ENCODE measurements at regions not wholly inside any gene's neighbourhood (a gene's known extent, or its start where the extent isn't known, plus 50 kb on each side); places are given as distances from the start of the nearest gene placed in this dataset.
"Not testable (repeated sequence)": the region's sequence is repeated elsewhere in the genome, so short reads cannot be mapped to it uniquely, and the experiment has no call there.

DNA sequence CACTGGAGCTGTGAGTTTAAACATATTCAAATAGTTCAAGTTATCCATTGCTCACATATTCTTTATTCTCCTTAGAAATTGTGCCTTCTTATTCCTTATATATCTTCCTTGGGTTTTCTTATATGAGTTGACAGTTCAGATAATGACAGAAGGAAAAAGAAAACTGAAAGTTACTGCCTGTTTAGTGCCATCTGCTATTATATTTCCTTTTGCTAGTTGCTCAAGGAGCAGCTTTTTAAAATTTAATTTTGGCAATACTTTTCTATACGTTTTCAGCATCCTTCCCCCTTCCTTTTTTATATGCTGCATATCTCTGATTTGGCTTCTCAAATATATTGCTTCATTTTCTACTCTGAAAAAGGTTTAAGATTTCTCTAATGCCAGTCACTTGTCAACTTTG lies 903.1 kb upstream of the SPRY2 start:
- DNase-seq (ENCODE audit: low read depth, low spot score) = no peak
- no peak overlapping the region for H3K27ac ChIP-seq
- H3K9ac ChIP-seq (ENCODE audit: insufficient read length) = no peak overlapping the region
- H3K9me3 ChIP-seq (ENCODE audit: low read depth, low read length) = no peaks in the 10 kb centered on the region
- H3K4me3 ChIP-seq = no peak overlapping the region
- no peaks in the 10 kb centered on the region for H3K36me3 ChIP-seq (ENCODE audit: insufficient read depth, low read length)
- TF ChIP-seq FOXP2 (optimal IDR thresholded peaks at IDR 0.05; ENCODE audit: control extremely low read depth, extremely low read length, insufficient read depth) = no peak
- TF ChIP-seq EZH2 (IDR thresholded peaks at IDR 0.05) = no peak
- TF ChIP-seq POLR2AphosphoS5 (IDR thresholded peaks at IDR 0.05; ENCODE audit: borderline replicate concordance, low read depth, low read length) = no peak

DNA sequence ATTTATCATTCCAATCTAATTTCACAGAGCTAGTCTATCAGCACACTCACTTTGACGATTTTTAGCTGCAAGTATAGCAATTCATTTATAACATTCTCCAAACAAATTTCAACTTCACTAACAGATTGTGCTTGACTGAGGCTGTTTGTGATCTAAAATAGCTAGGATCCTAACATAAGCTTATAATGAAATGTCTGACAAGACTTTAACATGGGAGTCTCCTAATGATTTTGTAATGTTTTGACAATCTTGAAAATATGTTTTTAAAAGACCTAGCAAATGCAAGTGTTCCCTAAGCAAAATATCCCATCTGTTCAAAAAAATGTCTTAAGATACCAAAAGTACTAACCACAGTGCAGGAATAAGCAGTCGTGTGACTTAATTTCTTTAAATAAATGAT lies 889.5 kb upstream of the SPRY2 start:
- TF ChIP-seq EZH2 (IDR thresholded peaks at IDR 0.05) = no peak
- TF ChIP-seq FOXP2 (optimal IDR thresholded peaks at IDR 0.05; ENCODE audit: control extremely low read depth, extremely low read length, insufficient read depth) = no peak
- TF ChIP-seq POLR2AphosphoS5 (IDR thresholded peaks at IDR 0.05; ENCODE audit: borderline replicate concordance, low read depth, low read length) = no peak
- H3K4me3 ChIP-seq = no peak overlapping the region
- no peaks in the 10 kb centered on the region for H3K36me3 ChIP-seq (ENCODE audit: insufficient read depth, low read length)
- DNase-seq (ENCODE audit: low read depth, low spot score) = no peak
- H3K9me3 ChIP-seq (ENCODE audit: low read depth, low read length) = no peaks in the 10 kb centered on the region
- no peak overlapping the region for H3K9ac ChIP-seq (ENCODE audit: insufficient read length)
- no peak overlapping the region for H3K27ac ChIP-seq

DNA sequence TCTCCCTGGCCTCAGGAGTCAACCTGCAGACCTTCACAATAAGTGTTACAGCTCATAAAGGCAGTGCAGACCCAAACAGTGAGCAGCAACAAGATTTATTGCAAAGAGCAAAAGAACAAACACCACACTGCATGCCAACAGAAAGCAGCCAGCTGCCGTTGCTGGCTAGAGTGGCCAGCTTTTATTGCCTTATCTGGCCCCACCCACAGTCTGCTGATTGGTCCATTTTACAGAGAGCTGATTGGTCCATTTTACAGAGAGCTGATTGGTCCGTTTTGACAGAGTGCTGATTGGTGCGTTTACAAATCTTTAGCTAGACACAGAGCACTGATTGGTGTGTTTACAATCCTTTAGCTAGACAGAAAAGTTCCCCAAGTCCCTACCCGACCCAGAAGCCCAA lies 885.9 kb upstream of the SPRY2 start:
- not testable (repeated sequence) for H3K4me3 ChIP-seq; DNase-seq (ENCODE audit: low read depth, low spot score); H3K36me3 ChIP-seq (ENCODE audit: insufficient read depth, low read length); H3K9me3 ChIP-seq (ENCODE audit: low read depth, low read length); H3K27ac ChIP-seq; H3K9ac ChIP-seq (ENCODE audit: insufficient read length)

DNA sequence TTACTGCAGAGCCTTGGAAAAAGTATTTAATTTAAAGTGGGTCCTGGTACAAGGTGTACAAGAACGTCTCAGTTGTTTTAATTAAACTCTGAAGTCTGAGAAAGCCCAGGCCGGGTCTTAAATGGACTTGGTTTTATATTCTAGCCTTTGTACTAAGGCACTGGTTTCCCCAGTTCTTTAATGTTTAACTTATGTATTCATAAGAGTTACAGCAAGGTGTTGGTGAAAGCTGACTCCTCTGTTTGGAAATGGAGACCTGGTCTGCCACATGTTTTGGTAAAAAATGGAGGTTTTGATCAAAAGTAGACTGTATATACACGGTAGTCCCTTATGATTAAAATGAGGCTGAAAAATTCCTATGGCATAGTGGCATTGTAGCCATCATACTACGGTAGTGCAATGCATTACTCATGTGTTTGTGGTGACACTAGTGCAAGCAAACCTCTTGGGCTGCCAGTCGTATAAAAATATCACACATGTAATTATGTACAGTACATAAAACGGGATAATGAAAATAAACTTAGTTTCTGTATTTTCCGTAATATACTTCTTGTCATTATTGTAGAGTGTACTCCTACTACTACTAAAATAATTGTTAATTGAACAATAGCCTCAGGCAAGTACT lies 883.4 kb upstream of the SPRY2 start:
- TF ChIP-seq POLR2AphosphoS5 (IDR thresholded peaks at IDR 0.05; ENCODE audit: borderline replicate concordance, low read depth, low read length) (no peak), FOXP2 (optimal IDR thresholded peaks at IDR 0.05; ENCODE audit: control extremely low read depth, extremely low read length, insufficient read depth) (no peak), EZH2 (IDR thresholded peaks at IDR 0.05) (no peak)
- no peaks in the 10 kb centered on the region for H3K9me3 ChIP-seq (ENCODE audit: low read depth, low read length)
- no peak overlapping the region for H3K27ac ChIP-seq
- H3K36me3 ChIP-seq (ENCODE audit: insufficient read depth, low read length) = no peaks in the 10 kb centered on the region
- no peak overlapping the region for H3K9ac ChIP-seq (ENCODE audit: insufficient read length)
- DNase-seq (ENCODE audit: low read depth, low spot score) = no peak
- no peak overlapping the region for H3K4me3 ChIP-seq

DNA sequence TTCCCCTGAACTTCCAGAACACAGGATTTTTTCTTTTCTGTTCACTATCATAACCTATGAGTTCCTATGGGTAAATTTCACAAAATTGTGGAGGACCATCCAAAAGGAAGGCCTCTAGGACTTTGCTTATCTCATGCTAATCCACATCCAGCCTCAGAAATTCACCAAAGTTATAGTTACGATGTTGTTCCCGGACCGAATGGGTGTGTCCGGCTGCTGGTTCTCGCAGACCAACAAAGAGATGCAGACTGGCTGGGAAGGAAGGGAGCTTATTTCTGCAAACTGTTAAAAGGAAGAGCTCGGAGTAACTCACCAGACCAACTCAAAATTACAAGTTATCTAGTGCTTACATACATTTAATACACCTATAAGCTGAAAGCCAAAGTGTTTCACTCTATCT lies 882.9 kb upstream of the SPRY2 start:
- Histone ChIP-seq H3K4me3 (no peak overlapping the region), H3K27ac (no peak overlapping the region), H3K36me3 (ENCODE audit: insufficient read depth, low read length) (no peaks in the 10 kb centered on the region), H3K9me3 (ENCODE audit: low read depth, low read length) (no peaks in the 10 kb centered on the region), H3K9ac (ENCODE audit: insufficient read length) (no peak overlapping the region)
- no peak for DNase-seq (ENCODE audit: low read depth, low spot score)
- no peak for TF ChIP-seq POLR2AphosphoS5 (IDR thresholded peaks at IDR 0.05; ENCODE audit: borderline replicate concordance, low read depth, low read length)
- TF ChIP-seq FOXP2 (optimal IDR thresholded peaks at IDR 0.05; ENCODE audit: control extremely low read depth, extremely low read length, insufficient read depth) = no peak
- TF ChIP-seq EZH2 (IDR thresholded peaks at IDR 0.05) = no peak

DNA sequence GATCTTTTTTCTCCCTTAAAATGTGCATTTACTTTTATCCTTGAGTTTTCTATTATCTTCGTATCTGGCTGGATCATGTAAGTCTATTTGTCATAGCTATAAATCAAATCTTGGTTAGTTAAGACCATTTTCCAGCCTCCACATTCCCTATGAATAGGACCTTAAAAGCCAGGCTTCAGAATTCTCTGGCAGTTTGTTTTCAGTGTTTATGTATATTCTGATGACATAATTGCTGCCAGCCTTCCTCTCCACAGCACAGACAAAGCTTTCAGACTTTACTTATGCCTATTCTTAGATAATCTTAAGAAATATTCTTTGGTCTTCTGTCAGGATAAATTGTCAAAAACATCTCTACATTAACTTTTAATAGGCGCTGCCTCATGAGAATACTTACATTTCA lies 870.8 kb upstream of the SPRY2 start:
- no peak overlapping the region for H3K4me3 ChIP-seq
- H3K9ac ChIP-seq (ENCODE audit: insufficient read length) = no peak overlapping the region
- TF ChIP-seq EZH2 (IDR thresholded peaks at IDR 0.05) (no peak), FOXP2 (optimal IDR thresholded peaks at IDR 0.05; ENCODE audit: control extremely low read depth, extremely low read length, insufficient read depth) (no peak), POLR2AphosphoS5 (IDR thresholded peaks at IDR 0.05; ENCODE audit: borderline replicate concordance, low read depth, low read length) (no peak)
- no peak overlapping the region for H3K27ac ChIP-seq
- H3K9me3 ChIP-seq (ENCODE audit: low read depth, low read length) = no peaks in the 10 kb centered on the region
- no peak for DNase-seq (ENCODE audit: low read depth, low spot score)
- no peaks in the 10 kb centered on the region for H3K36me3 ChIP-seq (ENCODE audit: insufficient read depth, low read length)

DNA sequence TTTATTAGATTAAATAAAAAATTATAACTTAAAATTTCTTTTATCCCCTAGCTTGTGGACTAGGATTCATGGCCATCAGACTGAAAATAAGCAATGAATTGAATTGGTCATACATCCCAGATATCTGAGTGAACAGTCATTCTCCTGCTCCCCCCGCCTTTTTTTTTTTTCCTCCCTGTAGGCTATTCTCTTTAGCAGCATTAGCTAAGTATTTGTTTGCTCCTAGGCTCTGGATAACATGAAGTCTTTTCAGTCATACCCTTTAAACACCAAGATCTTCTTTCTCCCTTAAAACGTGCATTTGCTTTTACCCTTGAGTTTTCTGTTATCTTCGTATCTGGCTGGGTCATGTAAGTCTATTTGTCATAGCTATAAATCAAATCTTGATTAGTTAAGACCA lies 866.7 kb upstream of the SPRY2 start:
- Histone ChIP-seq H3K36me3 (ENCODE audit: insufficient read depth, low read length) (no peaks in the 10 kb centered on the region), H3K9ac (ENCODE audit: insufficient read length) (no peak overlapping the region), H3K27ac (no peak overlapping the region), H3K9me3 (ENCODE audit: low read depth, low read length) (no peaks in the 10 kb centered on the region), H3K4me3 (no peak overlapping the region)
- DNase-seq (ENCODE audit: low read depth, low spot score) = no peak
- TF ChIP-seq EZH2 (IDR thresholded peaks at IDR 0.05) = no peak
- no peak for TF ChIP-seq POLR2AphosphoS5 (IDR thresholded peaks at IDR 0.05; ENCODE audit: borderline replicate concordance, low read depth, low read length)
- no peak for TF ChIP-seq FOXP2 (optimal IDR thresholded peaks at IDR 0.05; ENCODE audit: control extremely low read depth, extremely low read length, insufficient read depth)

DNA sequence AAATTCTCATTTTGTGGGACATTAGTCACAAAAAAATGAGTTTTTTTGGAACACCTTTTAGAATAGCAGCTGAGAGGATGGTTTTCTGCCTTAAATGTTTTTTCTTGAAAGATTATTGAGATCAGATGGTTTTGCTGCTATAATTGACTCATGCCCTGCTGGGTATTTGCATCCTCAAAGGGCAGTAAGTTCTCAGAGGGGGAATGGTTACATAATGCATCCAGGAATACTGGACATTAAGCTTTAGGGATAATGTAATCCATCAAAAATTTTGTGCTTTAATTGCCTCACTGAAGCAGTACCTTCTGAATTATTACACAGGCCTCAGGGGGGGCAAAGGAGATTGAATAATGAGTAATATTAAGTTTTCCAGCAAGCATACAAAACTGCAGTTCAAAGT lies 866.3 kb upstream of the SPRY2 start:
- H3K4me3 ChIP-seq = no peak overlapping the region
- no peaks in the 10 kb centered on the region for H3K36me3 ChIP-seq (ENCODE audit: insufficient read depth, low read length)
- TF ChIP-seq POLR2AphosphoS5 (IDR thresholded peaks at IDR 0.05; ENCODE audit: borderline replicate concordance, low read depth, low read length) (no peak), EZH2 (IDR thresholded peaks at IDR 0.05) (no peak), FOXP2 (optimal IDR thresholded peaks at IDR 0.05; ENCODE audit: control extremely low read depth, extremely low read length, insufficient read depth) (no peak)
- H3K9ac ChIP-seq (ENCODE audit: insufficient read length) = no peak overlapping the region
- no peaks in the 10 kb centered on the region for H3K9me3 ChIP-seq (ENCODE audit: low read depth, low read length)
- no peak overlapping the region for H3K27ac ChIP-seq
- DNase-seq (ENCODE audit: low read depth, low spot score) = no peak

DNA sequence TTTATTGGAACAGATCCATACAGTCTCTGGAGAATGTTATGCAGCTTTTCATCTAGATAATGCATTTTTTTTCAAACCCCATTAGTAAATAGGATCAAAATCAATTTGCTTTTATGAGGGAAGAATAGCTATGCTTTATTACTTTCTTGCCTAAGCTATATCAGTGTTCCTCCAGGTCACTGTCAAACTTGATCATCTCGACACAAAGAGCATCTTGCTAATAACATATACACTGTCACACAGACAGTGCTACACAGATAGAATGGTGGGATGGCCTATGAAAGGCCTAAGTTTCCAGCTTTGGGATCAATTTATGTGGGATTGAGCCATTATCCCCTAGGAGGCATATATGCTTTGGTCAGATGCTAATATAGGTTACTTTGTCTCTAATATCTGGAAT lies 862.9 kb upstream of the SPRY2 start:
- TF ChIP-seq FOXP2 (optimal IDR thresholded peaks at IDR 0.05; ENCODE audit: control extremely low read depth, extremely low read length, insufficient read depth) = no peak
- TF ChIP-seq POLR2AphosphoS5 (IDR thresholded peaks at IDR 0.05; ENCODE audit: borderline replicate concordance, low read depth, low read length) = no peak
- no peak for TF ChIP-seq EZH2 (IDR thresholded peaks at IDR 0.05)

More for the DNA sequence above, 862.9 kb upstream of the SPRY2 start:
- H3K9ac ChIP-seq (ENCODE audit: insufficient read length) = no peak overlapping the region
- H3K36me3 ChIP-seq (ENCODE audit: insufficient read depth, low read length) = no peaks in the 10 kb centered on the region
- H3K9me3 ChIP-seq (ENCODE audit: low read depth, low read length) = no peaks in the 10 kb centered on the region
- H3K4me3 ChIP-seq = no peak overlapping the region
- H3K27ac ChIP-seq = no peak overlapping the region
- DNase-seq (ENCODE audit: low read depth, low spot score) = no peak

All from SK-N-MC (cell line).